Trophoblast cell (in vitro differentiated cells and primary cell): ENCODE measurements at regions not wholly inside any gene's neighbourhood (a gene's known extent, or its start where the extent isn't known, plus 50 kb on each side); places are given as distances from the start of the nearest gene placed in this dataset.

ENCODE experiments used
- DNase-seq, 2 donors: peaks; one replicate each; pipeline ENCODE4 v3.0.0-alpha.2; 2016
- H2AFZ ChIP-seq: 2 replicates; pipeline ENCODE4 v1.6.1; 2013; ENCODE audit warnings: low read length, moderate library complexity, mild to moderate bottlenecking; ENCODE audit not compliant: insufficient read depth, poor library complexity
- H2AK5ac ChIP-seq: 2 replicates; pipeline ENCODE4 v1.6.1; 2013; ENCODE audit warnings: mild to moderate bottlenecking, low read length
- H2BK120ac ChIP-seq: 2 replicates; pipeline ENCODE4 v1.6.1; 2013; ENCODE audit warnings: low read length, mild to moderate bottlenecking, moderate library complexity; ENCODE audit not compliant: insufficient read depth, poor library complexity
- H2BK12ac ChIP-seq: 2 replicates; pipeline ENCODE4 v1.6.1; 2013; ENCODE audit warnings: mild to moderate bottlenecking, low read length, moderate library complexity
- H2BK5ac ChIP-seq: 2 replicates; pipeline ENCODE4 v1.6.1; 2013; ENCODE audit warnings: low read length, low read depth, moderate library complexity, mild to moderate bottlenecking; ENCODE audit not compliant: poor library complexity
- H3K14ac ChIP-seq: 2 replicates; pipeline ENCODE4 v1.6.1; 2013; ENCODE audit warnings: mild to moderate bottlenecking, low read length
- H3K18ac ChIP-seq: 2 replicates; pipeline ENCODE4 v1.6.1; 2013; ENCODE audit warnings: mild to moderate bottlenecking, low read length
- H3K23ac ChIP-seq: 2 replicates; pipeline ENCODE4 v1.6.1; 2013; ENCODE audit warnings: low read length
- H3K27ac ChIP-seq: 2 replicates; pipeline ENCODE4 v1.5.1; 2013; ENCODE audit warnings: low read depth, mild to moderate bottlenecking, inconsistent platforms, low read length, moderate library complexity
- H3K27me3 ChIP-seq: 2 replicates; pipeline ENCODE4 v1.6.1; 2013; ENCODE audit warnings: inconsistent platforms, mild to moderate bottlenecking, low read length, moderate library complexity; ENCODE audit not compliant: insufficient read depth
- H3K36me3 ChIP-seq, 2 experiments: 1 replicate in 1 of 2; 2 replicates in 1 of 2; pipeline ENCODE4 v1.6.1; 2013; ENCODE audit warnings: low read length in 2 of 2, mild to moderate bottlenecking in 2 of 2, moderate library complexity in 1 of 2; ENCODE audit not compliant: insufficient read depth in 2 of 2, control insufficient read depth in 1 of 2
- H3K4ac ChIP-seq: 2 replicates; pipeline ENCODE4 v1.6.1; 2013; ENCODE audit warnings: low read depth, mild to moderate bottlenecking, low read length, moderate library complexity
- H3K4me1 ChIP-seq, 2 experiments: 1 replicate in 1 of 2; 2 replicates in 1 of 2; pipeline ENCODE4 v1.6.1; 2013; ENCODE audit warnings: low read length in 2 of 2, mild to moderate bottlenecking in 2 of 2, moderate library complexity in 1 of 2; ENCODE audit not compliant: insufficient read depth in 2 of 2, control insufficient read depth in 1 of 2
- H3K4me2 ChIP-seq: 2 replicates; pipeline ENCODE4 v1.6.1; 2013; ENCODE audit warnings: inconsistent platforms, mild to moderate bottlenecking, low read length, moderate library complexity
- H3K4me3 ChIP-seq: 2 replicates; pipeline ENCODE4 v1.5.1; 2013; ENCODE audit warnings: mild to moderate bottlenecking, low read depth, low read length, inconsistent platforms
- H3K79me1 ChIP-seq: one replicate; pipeline ENCODE4 v1.6.1; 2013; ENCODE audit warnings: low read length
- H3K79me2 ChIP-seq: 2 replicates; pipeline ENCODE4 v1.6.1; 2013; ENCODE audit warnings: low read length, mild to moderate bottlenecking; ENCODE audit not compliant: control insufficient read depth, insufficient read depth, poor library complexity
- H3K9ac ChIP-seq: 2 replicates; pipeline ENCODE4 v1.6.1; 2013; ENCODE audit warnings: mild to moderate bottlenecking, low read length
- H3K9me3 ChIP-seq: 2 replicates; pipeline ENCODE4 v1.6.1; 2013; ENCODE audit warnings: low read depth, mild to moderate bottlenecking, control low read depth, inconsistent platforms, low read length; ENCODE audit not compliant: insufficient read depth
- H4K12ac ChIP-seq: 2 replicates; pipeline ENCODE4 v1.6.1; 2013; ENCODE audit warnings: low read depth, mild to moderate bottlenecking, low read length, moderate library complexity
- H4K8ac ChIP-seq: 2 replicates; pipeline ENCODE4 v1.6.1; 2013; ENCODE audit warnings: low read depth, mild to moderate bottlenecking, low read length, moderate library complexity
- H4K91ac ChIP-seq: one replicate; pipeline ENCODE4 v1.6.1; 2013; ENCODE audit warnings: low read depth, mild to moderate bottlenecking, low read length, moderate library complexity
- WGBS: extraction: QIAGEN DNeasy Blood & Tissue Kit; methylation state at CpG from one replicate; pipeline ENCODE4 v1.1.7; 2013; ENCODE audit warnings: missing lambda C conversion rate; ENCODE audit not compliant: insufficient read length, insufficient coverage; ENCODE audit errors: extremely low coverage; 5-methylcytosine and 5-hydroxymethylcytosine counted together

- WGBS: no CpG with 5 or more reads among the region's 2 CpGs
- no peaks in the 10 kb centered on the region for H3K4me1 ChIP-seq
- H3K4me3 ChIP-seq: no peak overlapping the region
- H4K8ac ChIP-seq: no peak overlapping the region
- H4K91ac ChIP-seq: no peak overlapping the region
- no peak overlapping the region for H2BK12ac ChIP-seq
- no peak overlapping the region for H3K4me2 ChIP-seq
- no peak overlapping the region for H3K27ac ChIP-seq
- no peak overlapping the region for H4K12ac ChIP-seq
- H3K79me2 ChIP-seq: no peaks in the 10 kb centered on the region
- no peak overlapping the region for H2BK120ac ChIP-seq
- no peak overlapping the region for H3K23ac ChIP-seq
- no peak overlapping the region for H3K14ac ChIP-seq
- no peak overlapping the region for H3K4ac ChIP-seq
- no peaks in the 10 kb centered on the region for H3K36me3 ChIP-seq
- H3K18ac ChIP-seq: no peak overlapping the region
- H3K27me3 ChIP-seq: no peaks in the 10 kb centered on the region
- no peaks in the 10 kb centered on the region for H3K79me1 ChIP-seq
- H3K9me3 ChIP-seq: no peaks in the 10 kb centered on the region
- H2BK5ac ChIP-seq: no peak overlapping the region
- no peak overlapping the region for H2AFZ ChIP-seq
- H2AK5ac ChIP-seq: no peak overlapping the region
- no peak overlapping the region for H3K9ac ChIP-seq
- no peak for DNase-seq
Measured at GRCh38 chrX:45385757-45386156, 185.1 kb upstream of the DIPK2B start.

- Histone ChIP-seq H2AK5ac (no peak overlapping the region), H3K18ac (no peak overlapping the region), H3K4me3 (no peak overlapping the region), H3K4me2 (no peak overlapping the region), H3K27ac (no peak overlapping the region), H2BK120ac (no peak overlapping the region), H3K4me1 (no peaks in the 10 kb centered on the region), H2BK5ac (no peak overlapping the region), H4K12ac (no peak overlapping the region), H3K14ac (no peak overlapping the region), H3K9ac (no peak overlapping the region), H3K36me3 (no peaks in the 10 kb centered on the region), H4K91ac (no peak overlapping the region), H3K4ac (no peak overlapping the region), H3K27me3 (no peaks in the 10 kb centered on the region), H4K8ac (no peak overlapping the region), H3K9me3 (no peaks in the 10 kb centered on the region), H3K79me2 (no peaks in the 10 kb centered on the region), H2AFZ (no peak overlapping the region), H2BK12ac (no peak overlapping the region), H3K23ac (no peak overlapping the region), H3K79me1 (no peaks in the 10 kb centered on the region)
- no peak for DNase-seq
- WGBS: no CpG with 5 or more reads among the region's 34 CpGs
Measured at GRCh38 chrX:45381841-45382240, 181.2 kb upstream of the DIPK2B start.

- Histone ChIP-seq H3K4me3 (no peak overlapping the region), H3K9me3 (no peaks in the 10 kb centered on the region), H4K8ac (no peak overlapping the region), H3K4ac (no peak overlapping the region), H3K36me3 (no peaks in the 10 kb centered on the region), H4K12ac (no peak overlapping the region), H2BK12ac (no peak overlapping the region), H3K79me2 (no peaks in the 10 kb centered on the region), H3K4me1 (no peaks in the 10 kb centered on the region), H3K14ac (no peak overlapping the region), H2AK5ac (no peak overlapping the region), H3K4me2 (no peak overlapping the region), H3K18ac (no peak overlapping the region), H4K91ac (no peak overlapping the region), H3K9ac (no peak overlapping the region), H3K27me3 (no peaks in the 10 kb centered on the region), H3K27ac (no peak overlapping the region), H3K23ac (no peak overlapping the region), H3K79me1 (no peaks in the 10 kb centered on the region), H2BK5ac (no peak overlapping the region), H2BK120ac (no peak overlapping the region), H2AFZ (no peak overlapping the region)
- DNase-seq: no peak
- WGBS: no CpG with 5 or more reads among the region's 24 CpGs
Measured at GRCh38 chrX:45381366-45381765, 180.7 kb upstream of the DIPK2B start.

- Histone ChIP-seq H3K79me2 (no peaks in the 10 kb centered on the region), H3K27me3 (no peaks in the 10 kb centered on the region), H3K23ac (no peak overlapping the region), H2BK120ac (no peak overlapping the region), H3K4me1 (no peaks in the 10 kb centered on the region), H3K18ac (no peak overlapping the region), H3K79me1 (no peaks in the 10 kb centered on the region), H2BK12ac (no peak overlapping the region), H2AK5ac (no peak overlapping the region), H3K4me2 (no peak overlapping the region), H3K9ac (no peak overlapping the region), H3K9me3 (no peaks in the 10 kb centered on the region), H3K4ac (no peak overlapping the region), H4K12ac (no peak overlapping the region), H2BK5ac (no peak overlapping the region), H4K8ac (no peak overlapping the region), H3K27ac (no peak overlapping the region), H3K36me3 (no peaks in the 10 kb centered on the region), H2AFZ (no peak overlapping the region), H3K4me3 (no peak overlapping the region), H4K91ac (no peak overlapping the region), H3K14ac (no peak overlapping the region)
- DNase-seq: no peak
Measured at GRCh38 chrX:45379236-45379635, 178.6 kb upstream of the DIPK2B start.

GRCh38 chrX:45372151-45372550 is 171.5 kb upstream of the DIPK2B start:
- no peaks in the 10 kb centered on the region for H3K79me1 ChIP-seq
- no peak overlapping the region for H3K14ac ChIP-seq
- H3K4me1 ChIP-seq: no peaks in the 10 kb centered on the region
- peaks cover 3% of the 10 kb centered on the region for H3K9me3 ChIP-seq
- H4K91ac ChIP-seq: no peak overlapping the region
- H4K8ac ChIP-seq: no peak overlapping the region
- no peak overlapping the region for H2BK5ac ChIP-seq
- no peak overlapping the region for H2BK12ac ChIP-seq
- H3K9ac ChIP-seq: no peak overlapping the region
- H3K4me2 ChIP-seq: no peak overlapping the region
- peaks cover 0 to 1% of the 10 kb centered on the region in 2 experiments for H3K36me3 ChIP-seq
- H3K23ac ChIP-seq: no peak overlapping the region
- H3K79me2 ChIP-seq: no peaks in the 10 kb centered on the region
- H3K4me3 ChIP-seq: no peak overlapping the region
- no peak overlapping the region for H3K27ac ChIP-seq
- no peaks in the 10 kb centered on the region for H3K27me3 ChIP-seq
- no peak overlapping the region for H2AFZ ChIP-seq
- H4K12ac ChIP-seq: no peak overlapping the region
- DNase-seq: no peak
- no peak overlapping the region for H2BK120ac ChIP-seq
- H2AK5ac ChIP-seq: no peak overlapping the region
- H3K18ac ChIP-seq: no peak overlapping the region
- no peak overlapping the region for H3K4ac ChIP-seq
